ENCODE measurements at regions not wholly inside any gene's neighbourhood (a gene's known extent, or its start where the extent isn't known, plus 50 kb on each side); places are given as distances from the start of the nearest gene placed in this dataset.

- DNase-seq (no peak), ATAC-seq (ENCODE audit: insufficient read depth, low read depth) (no peak)
- H3K79me2 ChIP-seq (ENCODE audit: insufficient read depth, low read length) = no peaks in the 10 kb centered on the region
- no peak overlapping the region for H2AFZ ChIP-seq (ENCODE audit: low read depth, low read length)
- H3K4me3 ChIP-seq (ENCODE audit: low read depth in 1 of 2, low read length in 2 of 2) = no peak overlapping the region
- H3K9me3 ChIP-seq (ENCODE audit: insufficient read depth, low read length, severe bottlenecking) = no peaks in the 10 kb centered on the region
- H3K36me3 ChIP-seq (ENCODE audit: insufficient read depth, low read length) = no peaks in the 10 kb centered on the region
- no peaks in the 10 kb centered on the region for H3K27me3 ChIP-seq (ENCODE audit: insufficient read depth, low read length, poor library complexity)
- no peaks in the 10 kb centered on the region for H4K20me1 ChIP-seq (ENCODE audit: insufficient read depth, low read length)
- H3K4me1 ChIP-seq (ENCODE audit: insufficient read depth, low read length) = no peaks in the 10 kb centered on the region
- no peak overlapping the region for H3K4me2 ChIP-seq (ENCODE audit: insufficient read depth, low read length)
- H3K27ac ChIP-seq (ENCODE audit: low read length) = no peak overlapping the region
- H3K9ac ChIP-seq (ENCODE audit: low read depth, low read length) = no peak overlapping the region
- no peak for TF ChIP-seq EZH2 (IDR thresholded peaks at IDR 0.05; ENCODE audit: borderline replicate concordance, low read depth, low read length, severe bottlenecking)
- TF ChIP-seq CTCF (IDR thresholded peaks at IDR 0.05; ENCODE audit: borderline replicate concordance, extremely low read depth, low read length, poor library complexity, severe bottlenecking) = no peak
Observed at GRCh38 chr13:84445776-84446175, 563.5 kb upstream of the SLITRK1 start.

- Histone ChIP-seq H3K4me2 (ENCODE audit: insufficient read depth, low read length) (no peak overlapping the region), H4K20me1 (ENCODE audit: insufficient read depth, low read length) (no peaks in the 10 kb centered on the region), H3K27me3 (ENCODE audit: insufficient read depth, low read length, poor library complexity) (no peaks in the 10 kb centered on the region), H3K4me3 (ENCODE audit: low read depth in 1 of 2, low read length in 2 of 2) (no peak overlapping the region), H3K9ac (ENCODE audit: low read depth, low read length) (no peak overlapping the region), H3K79me2 (ENCODE audit: insufficient read depth, low read length) (no peaks in the 10 kb centered on the region), H2AFZ (ENCODE audit: low read depth, low read length) (no peak overlapping the region), H3K9me3 (ENCODE audit: insufficient read depth, low read length, severe bottlenecking) (no peaks in the 10 kb centered on the region), H3K4me1 (ENCODE audit: insufficient read depth, low read length) (no peaks in the 10 kb centered on the region), H3K27ac (ENCODE audit: low read length) (no peak overlapping the region), H3K36me3 (ENCODE audit: insufficient read depth, low read length) (no peaks in the 10 kb centered on the region)
- no peak for ATAC-seq (ENCODE audit: insufficient read depth, low read depth)
- no peak for TF ChIP-seq CTCF (IDR thresholded peaks at IDR 0.05; ENCODE audit: borderline replicate concordance, extremely low read depth, low read length, poor library complexity, severe bottlenecking)
- no peak for TF ChIP-seq EZH2 (IDR thresholded peaks at IDR 0.05; ENCODE audit: borderline replicate concordance, low read depth, low read length, severe bottlenecking)
- DNase-seq = no peak
Observed at GRCh38 chr13:84443463-84443862, 561.2 kb upstream of the SLITRK1 start.

GRCh38 chr13:84439108-84439507 is 556.8 kb upstream of the SLITRK1 start:
- Histone ChIP-seq H3K36me3 (ENCODE audit: insufficient read depth, low read length) (no peaks in the 10 kb centered on the region), H3K79me2 (ENCODE audit: insufficient read depth, low read length) (no peaks in the 10 kb centered on the region), H3K4me1 (ENCODE audit: insufficient read depth, low read length) (no peaks in the 10 kb centered on the region), H3K4me3 (ENCODE audit: low read depth in 1 of 2, low read length in 2 of 2) (no peak overlapping the region), H3K27ac (ENCODE audit: low read length) (no peak overlapping the region), H4K20me1 (ENCODE audit: insufficient read depth, low read length) (no peaks in the 10 kb centered on the region), H2AFZ (ENCODE audit: low read depth, low read length) (no peak overlapping the region), H3K9me3 (ENCODE audit: insufficient read depth, low read length, severe bottlenecking) (no peaks in the 10 kb centered on the region), H3K9ac (ENCODE audit: low read depth, low read length) (no peak overlapping the region), H3K4me2 (ENCODE audit: insufficient read depth, low read length) (no peak overlapping the region), H3K27me3 (ENCODE audit: insufficient read depth, low read length, poor library complexity) (no peaks in the 10 kb centered on the region)
- DNase-seq (no peak), ATAC-seq (ENCODE audit: insufficient read depth, low read depth) (no peak)
- TF ChIP-seq CTCF (IDR thresholded peaks at IDR 0.05; ENCODE audit: borderline replicate concordance, extremely low read depth, low read length, poor library complexity, severe bottlenecking) (no peak), EZH2 (IDR thresholded peaks at IDR 0.05; ENCODE audit: borderline replicate concordance, low read depth, low read length, severe bottlenecking) (no peak)

GRCh38 chr13:84433024-84433423 is 550.8 kb upstream of the SLITRK1 start:
- Histone ChIP-seq H4K20me1 (ENCODE audit: insufficient read depth, low read length) (no peaks in the 10 kb centered on the region), H3K4me3 (ENCODE audit: low read depth in 1 of 2, low read length in 2 of 2) (no peak overlapping the region), H3K27ac (ENCODE audit: low read length) (no peak overlapping the region), H3K9me3 (ENCODE audit: insufficient read depth, low read length, severe bottlenecking) (no peaks in the 10 kb centered on the region), H3K4me2 (ENCODE audit: insufficient read depth, low read length) (no peak overlapping the region), H3K9ac (ENCODE audit: low read depth, low read length) (no peak overlapping the region), H2AFZ (ENCODE audit: low read depth, low read length) (no peak overlapping the region; the same call in 1 of the 2 replicates), H3K36me3 (ENCODE audit: insufficient read depth, low read length) (no peaks in the 10 kb centered on the region), H3K27me3 (ENCODE audit: insufficient read depth, low read length, poor library complexity) (no peaks in the 10 kb centered on the region), H3K79me2 (ENCODE audit: insufficient read depth, low read length) (no peaks in the 10 kb centered on the region), H3K4me1 (ENCODE audit: insufficient read depth, low read length) (no peaks in the 10 kb centered on the region)
- no peak for TF ChIP-seq EZH2 (IDR thresholded peaks at IDR 0.05; ENCODE audit: borderline replicate concordance, low read depth, low read length, severe bottlenecking)
- no peak for TF ChIP-seq CTCF (IDR thresholded peaks at IDR 0.05; ENCODE audit: borderline replicate concordance, extremely low read depth, low read length, poor library complexity, severe bottlenecking)
- no peak for DNase-seq
- ATAC-seq (ENCODE audit: insufficient read depth, low read depth) = no peak
